ENCODE measurements at regions not wholly inside any gene's neighbourhood (a gene's known extent, or its start where the extent isn't known, plus 50 kb on each side); places are given as distances from the start of the nearest gene placed in this dataset.
"Not testable (repeated sequence)": the region's sequence is repeated elsewhere in the genome, so short reads cannot be mapped to it uniquely, and the experiment has no call there.

GRCh38 chr9:65223986-65224385 is 61.0 kb downstream of the FOXD4L5 start:
- H3K27ac Mint-ChIP-seq; CTCF ChIA-PET; H3K27me3 Mint-ChIP-seq; H3K4me1 Mint-ChIP-seq; H3K4me3 Mint-ChIP-seq; H3K9me3 Mint-ChIP-seq; POLR2A ChIA-PET; H3K36me3 Mint-ChIP-seq (ENCODE audit: low read depth): not testable (repeated sequence)
- DNase-seq = peak; percentile 29

- H3K27ac Mint-ChIP-seq; H3K27me3 Mint-ChIP-seq; H3K4me1 Mint-ChIP-seq; CTCF ChIA-PET; POLR2A ChIA-PET; H3K36me3 Mint-ChIP-seq (ENCODE audit: low read depth); H3K9me3 Mint-ChIP-seq; H3K4me3 Mint-ChIP-seq; DNase-seq: not testable (repeated sequence)
Observed at GRCh38 chr9:65208834-65209233, 76.2 kb downstream of the FOXD4L5 start.

- H3K27ac Mint-ChIP-seq; H3K27me3 Mint-ChIP-seq; CTCF ChIA-PET; H3K4me1 Mint-ChIP-seq; H3K4me3 Mint-ChIP-seq; H3K9me3 Mint-ChIP-seq; H3K36me3 Mint-ChIP-seq (ENCODE audit: low read depth); DNase-seq; POLR2A ChIA-PET: not testable (repeated sequence)
Observed at GRCh38 chr9:65207273-65207672, 77.7 kb downstream of the FOXD4L5 start.

GRCh38 chr9:65205853-65206252 is 79.2 kb downstream of the FOXD4L5 start:
- H3K27ac Mint-ChIP-seq; H3K36me3 Mint-ChIP-seq (ENCODE audit: low read depth); H3K9me3 Mint-ChIP-seq; DNase-seq; POLR2A ChIA-PET; H3K4me3 Mint-ChIP-seq; H3K4me1 Mint-ChIP-seq; CTCF ChIA-PET; H3K27me3 Mint-ChIP-seq: not testable (repeated sequence)

GRCh38 chr9:65195781-65196180 is 89.2 kb downstream of the FOXD4L5 start:
- H3K4me3 Mint-ChIP-seq; H3K27me3 Mint-ChIP-seq; H3K4me1 Mint-ChIP-seq; DNase-seq; H3K36me3 Mint-ChIP-seq (ENCODE audit: low read depth); H3K27ac Mint-ChIP-seq; POLR2A ChIA-PET; CTCF ChIA-PET; H3K9me3 Mint-ChIP-seq: not testable (repeated sequence)

GRCh38 chr9:65155937-65156336 is 129.1 kb downstream of the FOXD4L5 start:
- DNase-seq; H3K36me3 Mint-ChIP-seq (ENCODE audit: low read depth); H3K9me3 Mint-ChIP-seq; H3K27ac Mint-ChIP-seq; POLR2A ChIA-PET; H3K4me1 Mint-ChIP-seq; H3K4me3 Mint-ChIP-seq; CTCF ChIA-PET; H3K27me3 Mint-ChIP-seq: not testable (repeated sequence)

All from activated CD4-positive, alpha-beta T cell treated with anti-CD3 and anti-CD28 coated beads, Interleukin-2, amount 10 ng/mL, durations not matched to agents 7 days and 5 days (primary cell).